ENCODE measurements at regions not wholly inside any gene's neighbourhood (a gene's known extent, or its start where the extent isn't known, plus 50 kb on each side); places are given as distances from the start of the nearest gene placed in this dataset.

- intact Hi-C loops (cut with DNase I; ENCODE audit: low total_unique reads), result no loop called here
- Histone ChIP-seq H3K9me3 (no peaks in the 10 kb centered on the region), H3K4me1 (no peaks in the 10 kb centered on the region), H3K4me3 (no peak overlapping the region), H3K36me3 (no peaks in the 10 kb centered on the region), H3K27ac (no peak overlapping the region), H3K27me3 (no peaks in the 10 kb centered on the region)
- ATAC-seq (no peak), DNase-seq (no peak)
- in situ Hi-C loops (cut with MboI; ENCODE audit: low sequenced_read_pairs in 4 of 4), result no loop called here
- TF ChIP-seq CTCF (IDR thresholded peaks at IDR 0.05 in 4 of 5, conservative IDR thresholded peaks at IDR 0.05 in 1 of 5), result no peak
- TF ChIP-seq POLR2A (IDR thresholded peaks at IDR 0.05), result no peak
Measured at GRCh38 chr5:58202941-58203444, 256.9 kb downstream of the PLK2 start.

GRCh38 chr5:58201922-58202648 lies 257.8 kb downstream of the PLK2 start:
- DNase-seq (no peak), ATAC-seq (no peak)
- Histone ChIP-seq H3K36me3 (no peaks in the 10 kb centered on the region), H3K9me3 (no peaks in the 10 kb centered on the region), H3K4me3 (no peak overlapping the region), H3K4me1 (no peaks in the 10 kb centered on the region), H3K27me3 (no peaks in the 10 kb centered on the region), H3K27ac (no peak overlapping the region)
- in situ Hi-C loops (cut with MboI; ENCODE audit: low sequenced_read_pairs in 4 of 4), result no loop called here
- TF ChIP-seq CTCF (IDR thresholded peaks at IDR 0.05 in 4 of 5, conservative IDR thresholded peaks at IDR 0.05 in 1 of 5) (no peak), POLR2A (IDR thresholded peaks at IDR 0.05) (no peak)
- intact Hi-C loops (cut with DNase I; ENCODE audit: low total_unique reads), result no loop called here

GRCh38 chr5:58200451-58200850 lies 259.4 kb downstream of the PLK2 start:
- in situ Hi-C loops (cut with MboI; ENCODE audit: low sequenced_read_pairs in 4 of 4), result no loop called here
- DNase-seq (no peak), ATAC-seq (no peak)
- H3K4me3 ChIP-seq, result no peak overlapping the region
- no peaks in the 10 kb centered on the region for H3K4me1 ChIP-seq
- H3K27ac ChIP-seq, result no peak overlapping the region
- intact Hi-C loops (cut with DNase I; ENCODE audit: low total_unique reads), result no loop called here
- H3K36me3 ChIP-seq, result no peaks in the 10 kb centered on the region
- no peaks in the 10 kb centered on the region for H3K9me3 ChIP-seq
- TF ChIP-seq CTCF (IDR thresholded peaks at IDR 0.05 in 4 of 5, conservative IDR thresholded peaks at IDR 0.05 in 1 of 5), result no peak
- H3K27me3 ChIP-seq, result no peaks in the 10 kb centered on the region

- no peaks in the 10 kb centered on the region for H3K36me3 ChIP-seq
- TF ChIP-seq CTCF (IDR thresholded peaks at IDR 0.05 in 4 of 5, conservative IDR thresholded peaks at IDR 0.05 in 1 of 5), result no peak
- no peak for TF ChIP-seq POLR2A (IDR thresholded peaks at IDR 0.05)
- no peak overlapping the region for H3K27ac ChIP-seq
- DNase-seq (no peak), ATAC-seq (no peak)
- no peaks in the 10 kb centered on the region for H3K27me3 ChIP-seq
- in situ Hi-C loops (cut with MboI; ENCODE audit: low sequenced_read_pairs in 4 of 4) (no loop called here), intact Hi-C loops (cut with DNase I; ENCODE audit: low total_unique reads) (no loop called here)
- H3K4me3 ChIP-seq, result no peak overlapping the region
- H3K4me1 ChIP-seq, result no peaks in the 10 kb centered on the region
- H3K9me3 ChIP-seq, result no peaks in the 10 kb centered on the region
Measured at GRCh38 chr5:58199087-58199486, 260.8 kb downstream of the PLK2 start.

GRCh38 chr5:58198330-58198729 lies 261.6 kb downstream of the PLK2 start:
- ATAC-seq, result no peak
- intact Hi-C loops (cut with DNase I; ENCODE audit: low total_unique reads), result no loop called here
- in situ Hi-C loops (cut with MboI; ENCODE audit: low sequenced_read_pairs in 4 of 4), result no loop called here

More at GRCh38 chr5:58198330-58198729, 261.6 kb downstream of the PLK2 start:
- no peak overlapping the region for H3K27ac ChIP-seq
- H3K36me3 ChIP-seq, result no peaks in the 10 kb centered on the region
- H3K27me3 ChIP-seq, result no peaks in the 10 kb centered on the region
- no peaks in the 10 kb centered on the region for H3K9me3 ChIP-seq
- no peaks in the 10 kb centered on the region for H3K4me1 ChIP-seq
- no peak for TF ChIP-seq POLR2A (IDR thresholded peaks at IDR 0.05)
- TF ChIP-seq CTCF (IDR thresholded peaks at IDR 0.05 in 4 of 5, conservative IDR thresholded peaks at IDR 0.05 in 1 of 5), result no peak
- no peak for DNase-seq
- H3K4me3 ChIP-seq, result no peak overlapping the region
